HG02870 (cell line): ENCODE measurements at regions not wholly inside any gene's neighbourhood (a gene's known extent, or its start where the extent isn't known, plus 50 kb on each side); places are given as distances from the start of the nearest gene placed in this dataset.
"Not testable (repeated sequence)": the region's sequence is repeated elsewhere in the genome, so short reads cannot be mapped to it uniquely, and the experiment has no call there.

Source experiments
- ATAC-seq: cut with Tn5 transposase; IDR thresholded peaks from one replicate; pipeline ENCODE4 v1.9.1; 2021; ENCODE audit warnings: mild to moderate bottlenecking, moderate library complexity; ENCODE audit not compliant: unreplicated experiment

- ATAC-seq, result no peak
Measured at GRCh38 chrX:114095789-114096188, 488.1 kb upstream of the HTR2C start.

- ATAC-seq, result no peak
Measured at GRCh38 chrX:114087543-114087942, 496.3 kb upstream of the HTR2C start.

GRCh38 chrX:114077773-114078172 lies 506.1 kb upstream of the HTR2C start:
- no peak for ATAC-seq

GRCh38 chrX:114075073-114075673 lies 508.7 kb upstream of the HTR2C start:
- no peak for ATAC-seq

GRCh38 chrX:114073926-114074325 lies 510.0 kb upstream of the HTR2C start:
- no peak for ATAC-seq

GRCh38 chrX:114071412-114071811 lies 512.5 kb upstream of the HTR2C start:
- ATAC-seq, result no peak

GRCh38 chrX:114065577-114066223 lies 518.2 kb upstream of the HTR2C start:
- ATAC-seq, result no peak

- ATAC-seq, result no peak
Measured at GRCh38 chrX:114061226-114061625, 522.7 kb upstream of the HTR2C start.

- ATAC-seq, result no peak
Measured at GRCh38 chrX:114058988-114059418, 524.9 kb upstream of the HTR2C start.

GRCh38 chrX:114057422-114057821 lies 526.5 kb upstream of the HTR2C start:
- not testable (repeated sequence) for ATAC-seq

- ATAC-seq, result no peak
Measured at GRCh38 chrX:114051667-114052315, 532.1 kb upstream of the HTR2C start.

- no peak for ATAC-seq
Measured at GRCh38 chrX:114050075-114050796, 533.6 kb upstream of the HTR2C start.

- no peak for ATAC-seq
Measured at GRCh38 chrX:114049063-114049462, 534.8 kb upstream of the HTR2C start.

- no peak for ATAC-seq
Measured at GRCh38 chrX:114047558-114047957, 536.3 kb upstream of the HTR2C start.

GRCh38 chrX:114046695-114047279 lies 537.1 kb upstream of the HTR2C start:
- no peak for ATAC-seq

- not testable (repeated sequence) for ATAC-seq
Measured at GRCh38 chrX:114041470-114041869, 542.4 kb upstream of the HTR2C start.

- ATAC-seq, result not testable (repeated sequence)
Measured at GRCh38 chrX:114040661-114041269, 543.1 kb upstream of the HTR2C start.

GRCh38 chrX:114040111-114040510 lies 543.8 kb upstream of the HTR2C start:
- not testable (repeated sequence) for ATAC-seq

GRCh38 chrX:114038358-114038757 lies 545.5 kb upstream of the HTR2C start:
- no peak for ATAC-seq

- no peak for ATAC-seq
Measured at GRCh38 chrX:114037515-114037914, 546.4 kb upstream of the HTR2C start.
